GM12873 (cell line): ENCODE measurements at regions not wholly inside any gene's neighbourhood (a gene's known extent, or its start where the extent isn't known, plus 50 kb on each side); places are given as distances from the start of the nearest gene placed in this dataset.

Source experiments
- TF ChIP-seq, protein P1 (sequence below): IDR thresholded peaks from 2 replicates; pipeline ENCODE4 v1.5.1; 2012; ENCODE audit warnings: low read depth, mild to moderate bottlenecking, moderate library complexity, low read length, control low read depth; ENCODE audit not compliant: insufficient read depth; ENCODE audit errors: missing control alignments

DNA sequence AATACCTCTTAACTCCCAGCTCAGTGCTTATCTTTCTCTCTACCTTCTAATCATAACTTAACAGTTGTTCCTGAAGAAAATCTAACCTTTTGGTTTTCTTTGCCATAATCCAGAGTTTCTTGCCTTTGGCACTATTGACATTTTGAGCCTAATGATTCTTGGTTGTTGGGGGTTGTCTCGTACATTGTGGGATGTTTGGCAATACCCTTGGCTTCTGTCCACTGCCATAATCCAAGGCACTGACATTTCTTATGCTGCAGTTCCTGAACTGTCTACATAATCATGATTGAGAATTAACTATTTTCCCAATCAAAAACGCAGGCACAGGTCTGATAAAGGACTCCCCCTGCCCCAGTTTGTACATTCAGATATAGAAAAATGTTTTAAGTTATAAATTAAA is 203.2 kb upstream of the MEX3C start:
- TF ChIP-seq, protein P1, sequence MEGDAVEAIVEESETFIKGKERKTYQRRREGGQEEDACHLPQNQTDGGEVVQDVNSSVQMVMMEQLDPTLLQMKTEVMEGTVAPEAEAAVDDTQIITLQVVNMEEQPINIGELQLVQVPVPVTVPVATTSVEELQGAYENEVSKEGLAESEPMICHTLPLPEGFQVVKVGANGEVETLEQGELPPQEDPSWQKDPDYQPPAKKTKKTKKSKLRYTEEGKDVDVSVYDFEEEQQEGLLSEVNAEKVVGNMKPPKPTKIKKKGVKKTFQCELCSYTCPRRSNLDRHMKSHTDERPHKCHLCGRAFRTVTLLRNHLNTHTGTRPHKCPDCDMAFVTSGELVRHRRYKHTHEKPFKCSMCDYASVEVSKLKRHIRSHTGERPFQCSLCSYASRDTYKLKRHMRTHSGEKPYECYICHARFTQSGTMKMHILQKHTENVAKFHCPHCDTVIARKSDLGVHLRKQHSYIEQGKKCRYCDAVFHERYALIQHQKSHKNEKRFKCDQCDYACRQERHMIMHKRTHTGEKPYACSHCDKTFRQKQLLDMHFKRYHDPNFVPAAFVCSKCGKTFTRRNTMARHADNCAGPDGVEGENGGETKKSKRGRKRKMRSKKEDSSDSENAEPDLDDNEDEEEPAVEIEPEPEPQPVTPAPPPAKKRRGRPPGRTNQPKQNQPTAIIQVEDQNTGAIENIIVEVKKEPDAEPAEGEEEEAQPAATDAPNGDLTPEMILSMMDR, result no peak

DNA sequence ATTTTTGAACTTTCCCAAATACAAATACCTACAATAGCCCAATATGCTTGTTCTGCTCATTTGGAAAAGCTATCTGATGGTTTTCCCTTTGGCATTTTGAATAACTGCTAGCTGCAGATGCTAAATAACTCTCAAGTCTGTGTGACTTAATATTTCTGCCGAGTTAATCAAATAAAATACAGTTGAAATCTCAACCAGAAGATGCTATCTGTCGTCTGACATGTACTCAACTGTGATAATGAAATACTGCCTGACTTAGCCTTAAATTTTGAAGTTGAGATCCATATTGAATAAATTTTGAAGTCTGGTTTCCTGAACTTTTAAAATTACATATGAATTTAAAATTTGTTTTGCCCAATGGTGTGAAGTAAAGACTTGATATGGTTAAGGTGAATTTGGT is 204.4 kb upstream of the MEX3C start:
- TF ChIP-seq, protein P1, result no peak

DNA sequence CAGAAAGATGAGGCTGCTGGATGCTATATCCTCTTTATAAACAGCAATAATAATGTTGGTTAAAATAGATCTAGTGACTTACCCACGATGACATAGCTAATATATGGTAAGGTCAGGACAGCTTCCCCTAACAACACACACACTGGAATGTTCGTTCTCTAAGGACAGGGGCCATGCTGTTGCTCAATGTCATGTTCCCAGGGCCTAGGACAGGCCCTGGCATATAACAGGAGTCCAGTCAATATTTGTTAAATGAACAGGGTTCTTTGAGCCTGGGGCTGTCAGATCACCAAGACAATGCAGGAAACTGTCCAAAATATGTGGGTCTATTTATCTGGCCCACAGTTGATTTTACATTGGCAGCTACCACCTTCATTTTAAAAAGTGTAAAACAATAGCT is 207.1 kb upstream of the MEX3C start:
- TF ChIP-seq, protein P1, result no peak

DNA sequence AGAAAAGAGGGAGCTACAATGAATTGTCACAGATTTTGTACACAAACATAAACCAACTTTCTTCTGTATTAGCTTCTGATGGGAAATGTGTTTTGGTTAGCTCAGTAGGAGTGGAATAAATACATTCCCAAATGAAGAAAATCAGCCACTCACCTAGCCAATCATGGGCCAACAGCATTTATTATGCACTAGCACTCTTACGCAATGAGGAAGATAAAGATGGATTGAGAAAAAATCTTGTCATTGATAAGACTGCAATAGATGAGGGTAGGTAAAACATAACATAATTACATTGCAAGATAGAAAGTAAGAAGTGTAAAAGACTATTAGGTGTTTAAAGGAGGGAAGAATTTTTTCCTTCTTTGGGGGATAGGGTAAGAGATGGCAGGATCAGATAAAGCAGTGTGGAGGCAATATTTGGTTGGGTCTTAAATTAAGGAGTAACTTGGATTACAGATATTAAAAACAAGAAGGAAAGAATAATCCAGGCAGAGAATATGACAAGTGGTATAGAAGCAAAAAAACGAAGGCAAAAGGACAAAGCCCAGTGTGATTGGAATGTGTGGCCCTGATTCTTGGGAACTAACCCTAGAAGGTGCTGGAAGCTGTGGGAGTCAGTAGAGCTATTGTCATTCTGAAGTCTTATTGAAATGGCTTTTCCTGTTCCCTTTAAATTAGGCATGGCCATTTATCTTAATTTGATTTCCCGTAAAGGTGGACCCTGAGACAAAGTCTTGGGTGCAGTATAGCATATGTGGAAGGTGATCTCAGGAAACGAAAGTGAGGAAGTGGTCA is 208.4 kb upstream of the MEX3C start:
- TF ChIP-seq, protein P1, result no peak

DNA sequence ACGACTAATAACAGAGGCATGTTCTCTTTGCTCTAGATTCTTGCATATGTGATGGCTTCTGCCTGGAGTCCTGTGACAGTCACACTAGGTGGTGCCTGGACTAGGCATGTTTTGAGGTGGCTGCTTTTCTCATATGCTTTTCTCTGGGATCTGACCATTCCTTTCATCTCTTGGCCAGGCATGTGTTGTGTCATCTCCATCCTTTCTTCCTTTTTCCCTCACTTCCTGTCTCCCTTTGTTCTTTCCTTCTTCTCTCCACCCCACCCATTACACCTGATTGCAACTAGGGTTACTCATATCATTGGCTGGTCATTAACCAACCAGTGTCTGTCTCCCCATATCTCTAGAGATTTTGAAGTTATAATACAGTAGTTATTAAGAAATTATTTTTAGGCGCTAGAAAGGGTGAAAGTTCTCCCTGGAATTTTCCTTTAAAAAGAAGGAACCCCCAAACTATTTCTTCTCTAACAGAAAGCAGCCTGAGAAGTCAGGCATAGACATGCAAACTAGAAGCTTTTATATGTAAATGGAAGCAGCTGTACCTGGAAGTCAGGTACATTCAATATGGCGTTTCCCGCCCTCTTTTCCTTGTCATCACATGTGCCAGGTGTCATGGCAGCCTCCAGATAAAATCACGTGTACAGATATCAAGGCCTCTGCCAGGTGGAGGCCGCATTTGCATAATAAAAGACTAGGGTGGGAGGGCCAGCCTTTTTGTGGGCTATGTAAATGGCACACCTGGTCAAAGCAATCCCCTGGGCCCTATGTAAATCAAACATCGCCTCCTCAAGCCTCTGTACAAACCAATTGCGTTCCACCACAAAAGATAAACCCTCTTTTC is 220.4 kb upstream of the MEX3C start:
- TF ChIP-seq, protein P1, result no peak

DNA sequence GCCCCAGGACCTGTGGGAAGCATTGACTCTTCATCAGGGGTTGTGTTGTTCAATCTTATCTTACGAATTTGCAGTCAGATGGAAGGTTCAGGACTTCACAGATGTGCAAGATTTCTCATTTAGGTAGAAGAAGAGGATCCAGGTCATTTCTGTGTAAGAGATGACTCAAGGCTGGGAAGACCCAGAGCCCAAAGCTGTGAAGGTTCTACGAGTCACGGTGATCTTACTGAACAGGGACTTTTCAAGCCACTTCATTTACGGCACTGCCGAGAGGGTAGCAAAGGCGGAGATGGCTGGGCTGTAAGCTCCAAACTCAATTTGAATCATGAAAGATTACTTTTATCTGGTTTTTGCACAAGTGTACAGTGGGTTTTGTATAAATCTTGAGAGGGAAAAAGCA is 228.0 kb upstream of the MEX3C start:
- TF ChIP-seq, protein P1, result no peak

DNA sequence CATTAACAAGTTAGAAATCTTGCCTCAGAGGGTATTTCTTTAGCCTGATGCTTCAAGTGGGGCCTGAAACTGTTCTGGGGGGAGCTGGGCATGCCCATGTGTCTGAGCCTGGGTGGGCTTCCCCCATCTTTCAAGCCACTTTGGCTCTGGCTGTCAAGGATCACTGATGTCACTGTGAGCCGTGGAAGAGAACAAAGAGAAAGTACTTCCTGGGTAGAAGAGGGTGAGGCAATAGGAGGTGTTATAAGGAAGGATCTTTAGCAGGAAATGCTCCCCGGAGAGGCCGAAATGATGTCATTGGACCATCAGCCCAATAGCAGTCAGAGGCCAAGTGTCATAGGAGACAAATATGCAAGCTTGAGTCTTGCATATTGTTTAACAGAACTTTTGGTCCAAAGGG is 228.4 kb upstream of the MEX3C start:
- TF ChIP-seq, protein P1, result no peak
